HepG2 (cell line): ENCODE measurements at regions not wholly inside any gene's neighbourhood (a gene's known extent, or its start where the extent isn't known, plus 50 kb on each side); places are given as distances from the start of the nearest gene placed in this dataset.

ENCODE experiments used
- ARID3A ChIP-seq: IDR thresholded peaks from 2 replicates; pipeline ENCODE4 v1.6.1; 2012; ENCODE audit warnings: low read depth, low read length, improper control_type of control experiment
- GMEB1 ChIP-seq: sonication (generic); formaldehyde crosslinking; IDR thresholded peaks from 2 replicates; pipeline ENCODE4 v1.5.1; 2020; ENCODE audit warnings: missing genetic modification reagents, mild to moderate bottlenecking, borderline replicate concordance
- HOXA9 ChIP-seq: sonication (generic); formaldehyde crosslinking; IDR thresholded peaks from 2 replicates; pipeline ENCODE4 v1.8.1; 2022; ENCODE audit warnings: missing genetic modification reagents, mild to moderate bottlenecking, moderate library complexity, borderline replicate concordance
- JUND ChIP-seq: sonication (generic); formaldehyde crosslinking; IDR thresholded peaks from 2 replicates; pipeline ENCODE4 v1.8.0; 2022; ENCODE audit warnings: mild to moderate bottlenecking, missing genetic modification reagents
- KAT8 ChIP-seq: IDR thresholded peaks from 2 replicates; pipeline ENCODE4 v1.6.1; 2016; ENCODE audit warnings: missing genetic modification reagents, missing compliant biosample characterization
- NONO ChIP-seq, 2 experiments: fragments of 450-650 bp in 1 of 2; sonication (generic) in 1 of 2; formaldehyde crosslinking in 1 of 2; IDR thresholded peaks in 1 of 2; conservative IDR thresholded peaks in 1 of 2; 2 replicates each; pipeline versions ENCODE4 v1.6.1 to v1.8.0; 2017 to 2022; ENCODE audit warnings: mild to moderate bottlenecking in 1 of 2, missing genetic modification reagents in 1 of 2, moderate library complexity in 1 of 2
- SNAPC2 ChIP-seq: sonication (generic); formaldehyde crosslinking; IDR thresholded peaks from 2 replicates; pipeline ENCODE4 v1.8.1; 2022; ENCODE audit warnings: mild to moderate bottlenecking, missing genetic modification reagents
- SRSF4 ChIP-seq: fragments of 200-400 bp; formaldehyde crosslinking; IDR thresholded peaks from one replicate; pipeline ENCODE4 v1.6.1; 2018; ENCODE audit warnings: mild to moderate bottlenecking, low read depth, low read length, moderate library complexity; ENCODE audit not compliant: poor library complexity, severe bottlenecking
- TRIM24 ChIP-seq: sonication (generic); formaldehyde crosslinking; IDR thresholded peaks from 2 replicates; pipeline ENCODE4 v1.8.0; 2022; ENCODE audit warnings: mild to moderate bottlenecking, missing genetic modification reagents
- ZBTB43 ChIP-seq: sonication (generic); formaldehyde crosslinking; conservative IDR thresholded peaks from 2 replicates; pipeline ENCODE4 v1.4.0; 2020; ENCODE audit warnings: missing genetic modification reagents
- ZFP1 ChIP-seq: IDR thresholded peaks from 2 replicates; pipeline ENCODE4 v1.6.1; 2016
- ZMYM2 ChIP-seq: sonication (generic); formaldehyde crosslinking; IDR thresholded peaks from 2 replicates; pipeline ENCODE4 v1.8.0; 2022; ENCODE audit warnings: mild to moderate bottlenecking, missing genetic modification reagents
- ZNF670 ChIP-seq: sonication (generic); formaldehyde crosslinking; IDR thresholded peaks from 2 replicates; pipeline ENCODE4 v1.8.0; 2022; ENCODE audit warnings: mild to moderate bottlenecking, missing genetic modification reagents, borderline replicate concordance
- TF ChIP-seq, protein P1 (sequence below): fragments of 450-650 bp; IDR thresholded peaks from 2 replicates; pipeline ENCODE4 v1.6.1; 2017; ENCODE audit warnings: mild to moderate bottlenecking
- TF ChIP-seq, protein P2 (sequence below): sonication (generic); formaldehyde crosslinking; IDR thresholded peaks from 2 replicates; pipeline ENCODE4 v1.4.0; 2020; ENCODE audit warnings: missing genetic modification reagents

- TF ChIP-seq ZMYM2 (no peak), JUND (CRISPR knock-in tag) (no peak), SNAPC2 (CRISPR knock-in tag) (no peak), TRIM24 (CRISPR knock-in tag) (no peak), KAT8 (no peak), ARID3A (peak; percentile 79), ZNF670 (CRISPR knock-in tag) (no peak), GMEB1 (CRISPR knock-in tag) (no peak), ZBTB43 (CRISPR knock-in tag) (0 out of 2 replicates have a peak, but pooled peaks have one; percentile 43), SRSF4 (no peak), ZFP1 (no peak), HOXA9 (CRISPR knock-in tag) (no peak), NONO (IDR thresholded peaks at IDR 0.05) (no peak), NONO (CRISPR knock-in tag; conservative IDR thresholded peaks at IDR 0.05) (no peak)
- TF ChIP-seq, protein P1, sequence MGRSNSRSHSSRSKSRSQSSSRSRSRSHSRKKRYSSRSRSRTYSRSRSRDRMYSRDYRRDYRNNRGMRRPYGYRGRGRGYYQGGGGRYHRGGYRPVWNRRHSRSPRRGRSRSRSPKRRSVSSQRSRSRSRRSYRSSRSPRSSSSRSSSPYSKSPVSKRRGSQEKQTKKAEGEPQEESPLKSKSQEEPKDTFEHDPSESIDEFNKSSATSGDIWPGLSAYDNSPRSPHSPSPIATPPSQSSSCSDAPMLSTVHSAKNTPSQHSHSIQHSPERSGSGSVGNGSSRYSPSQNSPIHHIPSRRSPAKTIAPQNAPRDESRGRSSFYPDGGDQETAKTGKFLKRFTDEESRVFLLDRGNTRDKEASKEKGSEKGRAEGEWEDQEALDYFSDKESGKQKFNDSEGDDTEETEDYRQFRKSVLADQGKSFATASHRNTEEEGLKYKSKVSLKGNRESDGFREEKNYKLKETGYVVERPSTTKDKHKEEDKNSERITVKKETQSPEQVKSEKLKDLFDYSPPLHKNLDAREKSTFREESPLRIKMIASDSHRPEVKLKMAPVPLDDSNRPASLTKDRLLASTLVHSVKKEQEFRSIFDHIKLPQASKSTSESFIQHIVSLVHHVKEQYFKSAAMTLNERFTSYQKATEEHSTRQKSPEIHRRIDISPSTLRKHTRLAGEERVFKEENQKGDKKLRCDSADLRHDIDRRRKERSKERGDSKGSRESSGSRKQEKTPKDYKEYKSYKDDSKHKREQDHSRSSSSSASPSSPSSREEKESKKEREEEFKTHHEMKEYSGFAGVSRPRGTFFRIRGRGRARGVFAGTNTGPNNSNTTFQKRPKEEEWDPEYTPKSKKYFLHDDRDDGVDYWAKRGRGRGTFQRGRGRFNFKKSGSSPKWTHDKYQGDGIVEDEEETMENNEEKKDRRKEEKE, result no peak
- TF ChIP-seq, protein P2, sequence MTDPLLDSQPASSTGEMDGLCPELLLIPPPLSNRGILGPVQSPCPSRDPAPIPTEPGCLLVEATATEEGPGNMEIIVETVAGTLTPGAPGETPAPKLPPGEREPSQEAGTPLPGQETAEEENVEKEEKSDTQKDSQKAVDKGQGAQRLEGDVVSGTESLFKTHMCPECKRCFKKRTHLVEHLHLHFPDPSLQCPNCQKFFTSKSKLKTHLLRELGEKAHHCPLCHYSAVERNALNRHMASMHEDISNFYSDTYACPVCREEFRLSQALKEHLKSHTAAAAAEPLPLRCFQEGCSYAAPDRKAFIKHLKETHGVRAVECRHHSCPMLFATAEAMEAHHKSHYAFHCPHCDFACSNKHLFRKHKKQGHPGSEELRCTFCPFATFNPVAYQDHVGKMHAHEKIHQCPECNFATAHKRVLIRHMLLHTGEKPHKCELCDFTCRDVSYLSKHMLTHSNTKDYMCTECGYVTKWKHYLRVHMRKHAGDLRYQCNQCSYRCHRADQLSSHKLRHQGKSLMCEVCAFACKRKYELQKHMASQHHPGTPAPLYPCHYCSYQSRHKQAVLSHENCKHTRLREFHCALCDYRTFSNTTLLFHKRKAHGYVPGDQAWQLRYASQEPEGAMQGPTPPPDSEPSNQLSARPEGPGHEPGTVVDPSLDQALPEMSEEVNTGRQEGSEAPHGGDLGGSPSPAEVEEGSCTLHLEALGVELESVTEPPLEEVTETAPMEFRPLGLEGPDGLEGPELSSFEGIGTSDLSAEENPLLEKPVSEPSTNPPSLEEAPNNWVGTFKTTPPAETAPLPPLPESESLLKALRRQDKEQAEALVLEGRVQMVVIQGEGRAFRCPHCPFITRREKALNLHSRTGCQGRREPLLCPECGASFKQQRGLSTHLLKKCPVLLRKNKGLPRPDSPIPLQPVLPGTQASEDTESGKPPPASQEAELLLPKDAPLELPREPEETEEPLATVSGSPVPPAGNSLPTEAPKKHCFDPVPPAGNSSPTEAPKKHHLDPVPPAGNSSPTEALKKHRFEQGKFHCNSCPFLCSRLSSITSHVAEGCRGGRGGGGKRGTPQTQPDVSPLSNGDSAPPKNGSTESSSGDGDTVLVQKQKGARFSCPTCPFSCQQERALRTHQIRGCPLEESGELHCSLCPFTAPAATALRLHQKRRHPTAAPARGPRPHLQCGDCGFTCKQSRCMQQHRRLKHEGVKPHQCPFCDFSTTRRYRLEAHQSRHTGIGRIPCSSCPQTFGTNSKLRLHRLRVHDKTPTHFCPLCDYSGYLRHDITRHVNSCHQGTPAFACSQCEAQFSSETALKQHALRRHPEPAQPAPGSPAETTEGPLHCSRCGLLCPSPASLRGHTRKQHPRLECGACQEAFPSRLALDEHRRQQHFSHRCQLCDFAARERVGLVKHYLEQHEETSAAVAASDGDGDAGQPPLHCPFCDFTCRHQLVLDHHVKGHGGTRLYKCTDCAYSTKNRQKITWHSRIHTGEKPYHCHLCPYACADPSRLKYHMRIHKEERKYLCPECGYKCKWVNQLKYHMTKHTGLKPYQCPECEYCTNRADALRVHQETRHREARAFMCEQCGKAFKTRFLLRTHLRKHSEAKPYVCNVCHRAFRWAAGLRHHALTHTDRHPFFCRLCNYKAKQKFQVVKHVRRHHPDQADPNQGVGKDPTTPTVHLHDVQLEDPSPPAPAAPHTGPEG, result no peak
Measured at GRCh38 chr14:54048736-54049135, 92.1 kb upstream of the BMP4 start (continued).
